ENCODE measurements at regions not wholly inside any gene's neighbourhood (a gene's known extent, or its start where the extent isn't known, plus 50 kb on each side); places are given as distances from the start of the nearest gene placed in this dataset.

- no peak for DNase-seq (ENCODE audit: low read depth in 3 of 3, low spot score in 1 of 3)
These were observed 54.7 kb upstream of the PDE7B start for GRCh38 chr6:135796643-135797305.

- DNase-seq (ENCODE audit: low read depth in 3 of 3, low spot score in 1 of 3), result no peak
These were observed 54.1 kb upstream of the PDE7B start for GRCh38 chr6:135797361-135797760.

- DNase-seq (ENCODE audit: low read depth in 3 of 3, low spot score in 1 of 3), result no peak
These were observed 52.6 kb upstream of the PDE7B start for GRCh38 chr6:135798751-135799515.

Measured in stimulated activated CD4-positive, alpha-beta T cell treated with anti-CD3 and anti-CD28 coated beads, TNF-alpha, amount 100 ng/mL, for 1 hour (primary cell).